Upper lobe of right lung (tissue), 1 donor: ENCODE measurements at regions not wholly inside any gene's neighbourhood (a gene's known extent, or its start where the extent isn't known, plus 50 kb on each side); places are given as distances from the start of the nearest gene placed in this dataset.

Experiments
- ATAC-seq: fragments of 200-7000 bp; cut with Tn5 transposase; one replicate; pipeline ENCODE4 v1.9.1; 2020; ENCODE audit warnings: mild to moderate bottlenecking, moderate library complexity
- DNase-seq: peaks from one replicate; pipeline ENCODE4 v3.0.0-alpha.2; 2020
- H3K27ac ChIP-seq: fragments of 200-600 bp; one replicate; pipeline ENCODE4 v1.8.0; 2022
- H3K27me3 ChIP-seq: fragments of 200-600 bp; one replicate; pipeline ENCODE4 v1.8.0; 2022; ENCODE audit warnings: mild to moderate bottlenecking
- H3K36me3 ChIP-seq: fragments of 200-600 bp; one replicate; pipeline ENCODE4 v1.8.0; 2022
- H3K4me1 ChIP-seq: fragments of 200-600 bp; one replicate; pipeline ENCODE4 v1.8.0; 2022
- H3K4me3 ChIP-seq: fragments of 200-600 bp; one replicate; pipeline ENCODE4 v1.8.0; 2022; ENCODE audit warnings: mild to moderate bottlenecking
- H3K9me3 ChIP-seq: fragments of 200-600 bp; one replicate; pipeline ENCODE4 v1.8.0; 2022
- intact Hi-C: fragments of 100-400 bp; cut with DNase I; formaldehyde crosslinking; loops from one replicate; pipeline ENCODE4 v1.11.0; 2022
- TF ChIP-seq, protein P1 (sequence below): fragments of 200-600 bp; IDR thresholded peaks from one replicate; pipeline ENCODE4 v1.8.0; 2022; ENCODE audit warnings: antibody characterized with exemption
- donor health status: DM: no; HTN: yes; CAD: no; lungs with severe emphysema.

- no peak for ATAC-seq
Observed at GRCh38 chr13:31027136-31027535, 94.7 kb downstream of the TEX26 start.

More at GRCh38 chr13:31027136-31027535, 94.7 kb downstream of the TEX26 start:
- DNase-seq: no peak
- Histone ChIP-seq H3K36me3 (no peaks in the 10 kb centered on the region), H3K9me3 (no peaks in the 10 kb centered on the region), H3K27ac (no peak overlapping the region), H3K4me3 (no peak overlapping the region), H3K27me3 (peaks cover 3% of the 10 kb centered on the region), H3K4me1 (no peaks in the 10 kb centered on the region)
- TF ChIP-seq, protein P1, sequence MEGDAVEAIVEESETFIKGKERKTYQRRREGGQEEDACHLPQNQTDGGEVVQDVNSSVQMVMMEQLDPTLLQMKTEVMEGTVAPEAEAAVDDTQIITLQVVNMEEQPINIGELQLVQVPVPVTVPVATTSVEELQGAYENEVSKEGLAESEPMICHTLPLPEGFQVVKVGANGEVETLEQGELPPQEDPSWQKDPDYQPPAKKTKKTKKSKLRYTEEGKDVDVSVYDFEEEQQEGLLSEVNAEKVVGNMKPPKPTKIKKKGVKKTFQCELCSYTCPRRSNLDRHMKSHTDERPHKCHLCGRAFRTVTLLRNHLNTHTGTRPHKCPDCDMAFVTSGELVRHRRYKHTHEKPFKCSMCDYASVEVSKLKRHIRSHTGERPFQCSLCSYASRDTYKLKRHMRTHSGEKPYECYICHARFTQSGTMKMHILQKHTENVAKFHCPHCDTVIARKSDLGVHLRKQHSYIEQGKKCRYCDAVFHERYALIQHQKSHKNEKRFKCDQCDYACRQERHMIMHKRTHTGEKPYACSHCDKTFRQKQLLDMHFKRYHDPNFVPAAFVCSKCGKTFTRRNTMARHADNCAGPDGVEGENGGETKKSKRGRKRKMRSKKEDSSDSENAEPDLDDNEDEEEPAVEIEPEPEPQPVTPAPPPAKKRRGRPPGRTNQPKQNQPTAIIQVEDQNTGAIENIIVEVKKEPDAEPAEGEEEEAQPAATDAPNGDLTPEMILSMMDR: no peak
- intact Hi-C loops: no loop called here
